ENCODE measurements at regions not wholly inside any gene's neighbourhood (a gene's known extent, or its start where the extent isn't known, plus 50 kb on each side); places are given as distances from the start of the nearest gene placed in this dataset.

GRCh38 chr10:78744056-78744455 is 324.7 kb upstream of the ZMIZ1 start:
- DNase-seq (ENCODE audit: low spot score) = no peak
- H3K27ac Mint-ChIP-seq (ENCODE audit: unreplicated experiment) = no peak overlapping the region
- H3K27me3 Mint-ChIP-seq (ENCODE audit: unreplicated experiment) = peaks cover 2% of the 10 kb centered on the region
- no peaks in the 10 kb centered on the region for H3K36me3 Mint-ChIP-seq (ENCODE audit: low read depth, unreplicated experiment)
- no peaks in the 10 kb centered on the region for H3K9me3 Mint-ChIP-seq (ENCODE audit: unreplicated experiment)
- peaks cover 35% of the 10 kb centered on the region for H3K4me1 Mint-ChIP-seq (ENCODE audit: unreplicated experiment)
- TF ChIP-seq, protein P1, sequence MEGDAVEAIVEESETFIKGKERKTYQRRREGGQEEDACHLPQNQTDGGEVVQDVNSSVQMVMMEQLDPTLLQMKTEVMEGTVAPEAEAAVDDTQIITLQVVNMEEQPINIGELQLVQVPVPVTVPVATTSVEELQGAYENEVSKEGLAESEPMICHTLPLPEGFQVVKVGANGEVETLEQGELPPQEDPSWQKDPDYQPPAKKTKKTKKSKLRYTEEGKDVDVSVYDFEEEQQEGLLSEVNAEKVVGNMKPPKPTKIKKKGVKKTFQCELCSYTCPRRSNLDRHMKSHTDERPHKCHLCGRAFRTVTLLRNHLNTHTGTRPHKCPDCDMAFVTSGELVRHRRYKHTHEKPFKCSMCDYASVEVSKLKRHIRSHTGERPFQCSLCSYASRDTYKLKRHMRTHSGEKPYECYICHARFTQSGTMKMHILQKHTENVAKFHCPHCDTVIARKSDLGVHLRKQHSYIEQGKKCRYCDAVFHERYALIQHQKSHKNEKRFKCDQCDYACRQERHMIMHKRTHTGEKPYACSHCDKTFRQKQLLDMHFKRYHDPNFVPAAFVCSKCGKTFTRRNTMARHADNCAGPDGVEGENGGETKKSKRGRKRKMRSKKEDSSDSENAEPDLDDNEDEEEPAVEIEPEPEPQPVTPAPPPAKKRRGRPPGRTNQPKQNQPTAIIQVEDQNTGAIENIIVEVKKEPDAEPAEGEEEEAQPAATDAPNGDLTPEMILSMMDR (IDR thresholded peaks at IDR 0.05; ENCODE audit: unreplicated experiment) = no peak
- H3K4me3 Mint-ChIP-seq (ENCODE audit: unreplicated experiment) = no peak overlapping the region

GRCh38 chr10:78744491-78745090 is 324.2 kb upstream of the ZMIZ1 start:
- Mint-ChIP-seq H3K9me3 (ENCODE audit: unreplicated experiment) (no peaks in the 10 kb centered on the region), H3K4me1 (ENCODE audit: unreplicated experiment) (peaks cover 35% of the 10 kb centered on the region), H3K27me3 (ENCODE audit: unreplicated experiment) (peaks cover 2% of the 10 kb centered on the region), H3K27ac (ENCODE audit: unreplicated experiment) (no peak overlapping the region), H3K36me3 (ENCODE audit: low read depth, unreplicated experiment) (no peaks in the 10 kb centered on the region), H3K4me3 (ENCODE audit: unreplicated experiment) (no peak overlapping the region)
- no peak for DNase-seq (ENCODE audit: low spot score)
- TF ChIP-seq, protein P1 (IDR thresholded peaks at IDR 0.05; ENCODE audit: unreplicated experiment) = no peak

DNA sequence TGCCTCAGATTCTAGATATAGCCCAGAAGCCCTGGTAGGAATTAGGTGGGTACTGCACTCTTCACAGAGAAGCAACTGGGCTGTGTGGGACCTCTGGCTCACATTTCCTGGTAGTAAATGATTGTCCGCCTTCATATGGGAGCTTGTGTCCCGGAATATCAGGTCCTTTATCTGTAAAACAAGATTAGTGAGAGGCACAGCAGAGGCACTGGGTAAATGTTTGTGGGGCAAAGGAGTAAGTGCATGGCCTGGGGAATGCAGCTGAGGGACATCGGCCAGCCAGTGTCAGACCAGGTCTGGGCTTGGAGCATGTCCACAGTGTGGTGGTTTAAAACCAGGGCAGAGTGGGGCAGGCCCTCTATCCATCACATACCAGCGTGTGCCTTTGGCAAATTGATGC is 323.3 kb upstream of the ZMIZ1 start:
- TF ChIP-seq, protein P1 (IDR thresholded peaks at IDR 0.05; ENCODE audit: unreplicated experiment) = no peak
- peaks cover 34% of the 10 kb centered on the region for H3K4me1 Mint-ChIP-seq (ENCODE audit: unreplicated experiment)
- H3K27me3 Mint-ChIP-seq (ENCODE audit: unreplicated experiment) = no peaks in the 10 kb centered on the region
- no peak for DNase-seq (ENCODE audit: low spot score)
- no peak overlapping the region for H3K27ac Mint-ChIP-seq (ENCODE audit: unreplicated experiment)
- no peaks in the 10 kb centered on the region for H3K36me3 Mint-ChIP-seq (ENCODE audit: low read depth, unreplicated experiment)
- no peak overlapping the region for H3K4me3 Mint-ChIP-seq (ENCODE audit: unreplicated experiment)
- no peaks in the 10 kb centered on the region for H3K9me3 Mint-ChIP-seq (ENCODE audit: unreplicated experiment)

DNA sequence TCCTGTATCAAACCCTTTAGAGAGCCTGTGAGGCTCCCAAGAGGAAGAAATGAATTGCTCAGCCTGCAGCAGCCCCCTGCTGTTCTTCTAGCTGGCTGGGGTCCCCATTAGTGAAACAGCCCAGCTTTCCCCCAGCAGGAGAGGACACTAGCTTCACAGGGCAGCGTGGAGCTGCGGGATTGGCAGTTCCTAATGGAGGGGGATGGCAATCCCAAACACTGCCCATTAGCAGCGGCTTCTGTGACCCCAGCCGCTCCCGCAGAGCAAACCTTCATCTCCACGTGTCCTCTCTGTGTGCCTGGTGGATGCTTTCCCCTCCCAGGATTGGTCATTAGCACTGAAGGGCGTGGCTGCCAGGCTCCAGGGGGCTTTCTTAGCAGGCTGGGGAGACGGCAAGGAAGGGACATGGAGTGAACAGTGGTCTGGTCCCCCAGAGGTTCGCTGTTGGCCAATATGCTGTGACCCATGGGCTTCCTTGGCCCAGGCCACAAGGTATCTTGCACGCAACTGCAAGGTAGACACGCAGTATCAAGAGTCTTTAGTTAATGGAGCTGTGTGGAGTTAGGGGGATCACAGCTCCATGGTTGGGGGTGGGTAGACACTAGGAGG is 322.5 kb upstream of the ZMIZ1 start:
- Mint-ChIP-seq H3K36me3 (ENCODE audit: low read depth, unreplicated experiment) (no peaks in the 10 kb centered on the region), H3K27ac (ENCODE audit: unreplicated experiment) (no peak overlapping the region), H3K27me3 (ENCODE audit: unreplicated experiment) (no peaks in the 10 kb centered on the region), H3K9me3 (ENCODE audit: unreplicated experiment) (no peaks in the 10 kb centered on the region), H3K4me3 (ENCODE audit: unreplicated experiment) (no peak overlapping the region), H3K4me1 (ENCODE audit: unreplicated experiment) (peaks cover 28% of the 10 kb centered on the region)
- TF ChIP-seq, protein P1 (IDR thresholded peaks at IDR 0.05; ENCODE audit: unreplicated experiment) = no peak
- DNase-seq (ENCODE audit: low spot score) = no peak

GRCh38 chr10:78747401-78748234 is 321.1 kb upstream of the ZMIZ1 start:
- no peaks in the 10 kb centered on the region for H3K9me3 Mint-ChIP-seq (ENCODE audit: unreplicated experiment)
- no peak overlapping the region for H3K4me3 Mint-ChIP-seq (ENCODE audit: unreplicated experiment)
- H3K27me3 Mint-ChIP-seq (ENCODE audit: unreplicated experiment) = peaks cover 1% of the 10 kb centered on the region
- DNase-seq (ENCODE audit: low spot score) = no peak
- TF ChIP-seq, protein P1 (IDR thresholded peaks at IDR 0.05; ENCODE audit: unreplicated experiment) = no peak
- peaks cover 15% of the 10 kb centered on the region for H3K4me1 Mint-ChIP-seq (ENCODE audit: unreplicated experiment)
- no peak overlapping the region for H3K27ac Mint-ChIP-seq (ENCODE audit: unreplicated experiment)
- no peaks in the 10 kb centered on the region for H3K36me3 Mint-ChIP-seq (ENCODE audit: low read depth, unreplicated experiment)
